ENCODE measurements at regions not wholly inside any gene's neighbourhood (a gene's known extent, or its start where the extent isn't known, plus 50 kb on each side); places are given as distances from the start of the nearest gene placed in this dataset.

DNA sequence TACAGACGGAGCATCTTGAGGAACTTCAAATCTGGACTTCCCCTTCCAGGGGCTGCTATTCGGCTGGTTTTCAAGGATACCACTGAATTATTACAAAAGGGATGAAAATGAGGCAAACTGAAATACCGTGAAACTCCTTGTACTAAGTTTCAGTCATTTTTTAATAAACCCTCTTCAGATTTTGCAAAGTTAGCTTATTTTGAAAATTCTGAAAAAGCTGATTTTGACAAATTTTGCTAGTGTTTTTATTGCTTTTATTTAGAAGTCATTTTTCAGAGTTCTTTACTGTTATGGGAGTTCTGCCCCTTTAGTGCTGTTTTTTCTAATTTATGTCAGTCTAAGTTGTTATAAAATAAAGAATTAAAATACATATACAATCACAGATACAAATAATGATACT, 390.4 kb upstream of the VRK2 start:
- Mint-ChIP-seq H3K9me3 (peaks cover 11% of the 10 kb centered on the region), H3K36me3 (ENCODE audit: low read depth) (no peaks in the 10 kb centered on the region), H3K27me3 (ENCODE audit: insufficient read depth) (no peaks in the 10 kb centered on the region), H3K4me3 (no peak overlapping the region), H3K4me1 (ENCODE audit: low read depth) (no peaks in the 10 kb centered on the region), H3K27ac (no peak overlapping the region)
- intact Hi-C loops (cut with micrococcal nuclease), result no loop called here
- DNase-seq (ENCODE audit: low spot score), result no peak

DNA sequence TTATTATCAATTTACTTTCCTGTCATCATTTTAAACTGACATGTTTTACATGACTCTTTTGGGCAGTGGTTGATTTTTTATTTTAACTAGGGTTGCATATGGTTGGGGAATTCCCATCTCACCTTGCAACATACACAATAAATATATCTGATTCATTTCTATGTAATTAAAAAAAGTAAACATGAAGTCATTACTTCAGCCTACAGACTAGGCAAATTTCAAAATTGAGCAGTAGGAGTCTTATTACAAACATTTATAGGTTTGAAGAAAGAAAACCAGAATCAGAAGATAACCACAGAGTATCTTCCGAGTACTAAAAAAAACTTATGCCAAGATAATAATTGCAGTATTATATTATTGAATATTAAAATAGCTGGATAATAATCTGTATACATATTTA, 377.0 kb upstream of the VRK2 start:
- Mint-ChIP-seq H3K9me3 (no peaks in the 10 kb centered on the region), H3K36me3 (ENCODE audit: low read depth) (no peaks in the 10 kb centered on the region), H3K4me3 (no peak overlapping the region), H3K27me3 (ENCODE audit: insufficient read depth) (no peaks in the 10 kb centered on the region), H3K27ac (no peak overlapping the region), H3K4me1 (ENCODE audit: low read depth) (no peaks in the 10 kb centered on the region)
- no peak for DNase-seq (ENCODE audit: low spot score)
- intact Hi-C loops (cut with micrococcal nuclease), result no loop called here

DNA sequence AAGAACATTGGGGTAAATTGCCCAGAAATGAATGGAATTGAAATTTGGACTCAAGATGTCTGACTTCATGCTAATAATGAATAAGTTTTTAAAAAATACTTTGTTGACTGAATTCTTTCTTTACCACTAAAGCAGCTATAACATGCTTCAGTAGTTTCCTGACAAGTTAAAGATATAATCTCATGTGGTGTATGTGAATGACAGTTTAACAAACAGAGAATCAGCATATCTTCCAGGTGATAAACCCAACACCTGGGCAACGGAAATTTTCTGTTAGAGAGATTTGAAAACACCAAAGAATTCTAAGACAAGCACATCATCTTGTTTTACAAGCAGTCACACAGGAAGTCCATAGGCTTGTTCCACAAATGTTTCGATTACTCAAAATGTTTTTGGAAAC, 372.6 kb upstream of the VRK2 start:
- no peak overlapping the region for H3K27ac Mint-ChIP-seq
- no peaks in the 10 kb centered on the region for H3K36me3 Mint-ChIP-seq (ENCODE audit: low read depth)
- no peaks in the 10 kb centered on the region for H3K9me3 Mint-ChIP-seq
- no peak for DNase-seq (ENCODE audit: low spot score)
- H3K27me3 Mint-ChIP-seq (ENCODE audit: insufficient read depth), result no peaks in the 10 kb centered on the region
- H3K4me3 Mint-ChIP-seq, result no peak overlapping the region
- intact Hi-C loops (cut with micrococcal nuclease), result no loop called here
- H3K4me1 Mint-ChIP-seq (ENCODE audit: low read depth), result no peaks in the 10 kb centered on the region

DNA sequence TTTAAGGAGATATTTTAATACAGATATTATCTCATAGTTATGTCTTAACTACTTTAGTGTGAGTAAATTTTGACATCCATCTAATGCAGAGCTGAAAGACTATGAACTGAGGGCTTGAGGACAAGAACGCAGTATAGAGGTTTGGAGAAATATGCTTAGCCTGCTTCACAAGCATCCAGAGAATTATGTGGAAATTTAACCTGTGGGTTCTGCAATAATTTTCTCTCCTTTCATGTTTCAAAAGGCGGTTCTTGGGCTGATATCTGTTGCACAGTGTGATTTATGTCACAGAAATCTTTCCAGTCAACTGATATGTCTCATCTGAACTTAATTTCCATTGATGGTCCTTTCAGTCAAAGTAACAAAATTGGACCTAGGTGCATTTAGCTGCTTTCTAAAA, 371.9 kb upstream of the VRK2 start:
- H3K4me3 Mint-ChIP-seq, result no peak overlapping the region
- intact Hi-C loops (cut with micrococcal nuclease), result no loop called here

DNA sequence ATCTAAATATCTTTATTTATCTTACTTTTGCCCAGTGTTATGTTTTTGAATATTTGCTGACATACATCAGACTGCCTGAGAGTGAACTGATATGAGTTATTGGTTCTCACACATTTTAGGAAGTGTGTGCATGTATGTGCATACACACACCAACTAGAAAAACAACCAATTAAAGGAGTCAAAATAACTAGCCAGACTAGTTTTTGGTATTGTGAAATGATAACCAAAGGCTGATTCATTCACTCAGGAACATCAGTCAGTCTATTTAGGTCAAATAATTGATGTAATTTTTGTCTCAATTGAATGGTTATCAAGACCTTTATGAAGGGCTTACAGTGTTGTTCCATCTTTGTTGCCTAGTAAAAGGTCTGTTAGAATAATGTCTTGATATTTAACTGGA, 369.3 kb upstream of the VRK2 start:
- intact Hi-C loops (cut with micrococcal nuclease), result no loop called here
- H3K4me1 Mint-ChIP-seq (ENCODE audit: low read depth), result no peaks in the 10 kb centered on the region
- H3K27me3 Mint-ChIP-seq (ENCODE audit: insufficient read depth), result no peaks in the 10 kb centered on the region
- no peak overlapping the region for H3K27ac Mint-ChIP-seq
- no peak overlapping the region for H3K4me3 Mint-ChIP-seq
- H3K36me3 Mint-ChIP-seq (ENCODE audit: low read depth), result no peaks in the 10 kb centered on the region
- no peak for DNase-seq (ENCODE audit: low spot score)
- no peaks in the 10 kb centered on the region for H3K9me3 Mint-ChIP-seq

More for the DNA sequence above, 371.9 kb upstream of the VRK2 start:
- Mint-ChIP-seq H3K36me3 (ENCODE audit: low read depth) (no peaks in the 10 kb centered on the region), H3K4me1 (ENCODE audit: low read depth) (no peaks in the 10 kb centered on the region), H3K27me3 (ENCODE audit: insufficient read depth) (no peaks in the 10 kb centered on the region), H3K9me3 (no peaks in the 10 kb centered on the region), H3K27ac (no peak overlapping the region)
- no peak for DNase-seq (ENCODE audit: low spot score)

DNA sequence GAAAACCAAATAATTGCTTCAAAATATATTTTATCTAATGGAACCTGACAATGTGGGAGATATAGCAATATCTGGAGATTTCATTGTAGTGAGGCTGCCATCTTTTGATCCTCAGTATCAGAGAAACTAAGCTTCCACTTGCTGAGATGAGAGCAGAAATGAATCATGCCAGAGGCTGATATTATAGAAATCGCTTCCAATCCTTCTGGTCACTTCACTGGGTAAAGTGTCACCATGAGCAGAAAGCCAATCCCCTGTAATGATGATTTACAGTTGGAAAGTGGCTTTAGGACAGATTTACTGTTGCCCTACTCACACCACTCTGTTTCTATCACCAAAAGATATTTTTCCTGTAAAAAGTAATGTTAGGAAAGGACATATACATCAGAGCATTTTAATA, 365.0 kb upstream of the VRK2 start:
- Mint-ChIP-seq H3K4me3 (no peak overlapping the region), H3K27me3 (ENCODE audit: insufficient read depth) (no peaks in the 10 kb centered on the region), H3K4me1 (ENCODE audit: low read depth) (no peaks in the 10 kb centered on the region), H3K9me3 (peaks cover 1% of the 10 kb centered on the region), H3K36me3 (ENCODE audit: low read depth) (no peaks in the 10 kb centered on the region), H3K27ac (no peak overlapping the region)
- intact Hi-C loops (cut with micrococcal nuclease), result no loop called here
- DNase-seq (ENCODE audit: low spot score), result no peak

DNA sequence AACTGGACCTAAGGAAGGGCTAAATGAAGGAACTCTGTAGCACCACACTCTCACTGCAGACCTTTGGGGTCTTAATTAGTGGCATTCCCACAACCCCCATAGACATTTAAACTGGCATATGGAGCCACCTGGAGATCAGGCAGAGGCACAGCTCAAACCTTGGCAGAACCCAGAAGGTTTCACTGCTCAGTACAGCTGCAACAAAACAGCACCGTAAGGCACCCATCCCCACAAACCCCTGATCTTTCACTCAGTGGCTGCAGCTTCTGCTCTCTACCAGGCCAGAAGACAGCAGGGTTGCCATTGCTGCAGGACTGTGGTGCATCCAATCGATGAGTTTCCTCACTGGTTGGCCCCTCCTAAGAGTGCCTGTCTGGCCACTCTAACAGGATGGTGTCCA, 361.6 kb upstream of the VRK2 start:
- Mint-ChIP-seq H3K27ac (no peak overlapping the region), H3K4me1 (ENCODE audit: low read depth) (no peaks in the 10 kb centered on the region), H3K9me3 (peaks cover 12% of the 10 kb centered on the region), H3K27me3 (ENCODE audit: insufficient read depth) (no peaks in the 10 kb centered on the region), H3K4me3 (no peak overlapping the region), H3K36me3 (ENCODE audit: low read depth) (no peaks in the 10 kb centered on the region)
- no peak for DNase-seq (ENCODE audit: low spot score)
- intact Hi-C loops (cut with micrococcal nuclease), result no loop called here

DNA sequence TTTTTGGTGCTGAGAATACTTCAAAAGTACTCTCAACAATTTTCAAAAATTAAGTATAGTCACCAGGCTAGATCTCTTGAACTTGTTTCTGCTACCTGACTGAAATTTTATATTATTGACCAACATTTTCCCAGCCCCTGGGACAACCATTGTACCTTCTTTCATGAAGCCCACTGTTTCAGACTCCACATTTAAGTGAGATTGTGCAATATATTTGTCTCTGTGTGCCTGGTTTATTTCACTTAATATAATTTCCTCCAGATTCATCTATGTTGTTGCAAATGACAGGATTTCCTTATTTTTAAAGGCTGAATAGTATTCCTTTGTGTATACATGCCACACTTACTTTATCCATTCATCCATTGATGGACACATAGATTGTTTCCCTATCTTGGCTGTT, 354.2 kb upstream of the VRK2 start:
- Mint-ChIP-seq H3K36me3 (ENCODE audit: low read depth) (no peaks in the 10 kb centered on the region), H3K27ac (no peak overlapping the region), H3K27me3 (ENCODE audit: insufficient read depth) (no peaks in the 10 kb centered on the region), H3K9me3 (peaks cover 8% of the 10 kb centered on the region), H3K4me1 (ENCODE audit: low read depth) (no peaks in the 10 kb centered on the region), H3K4me3 (no peak overlapping the region)
- intact Hi-C loops (cut with micrococcal nuclease), result no loop called here
- no peak for DNase-seq (ENCODE audit: low spot score)

DNA sequence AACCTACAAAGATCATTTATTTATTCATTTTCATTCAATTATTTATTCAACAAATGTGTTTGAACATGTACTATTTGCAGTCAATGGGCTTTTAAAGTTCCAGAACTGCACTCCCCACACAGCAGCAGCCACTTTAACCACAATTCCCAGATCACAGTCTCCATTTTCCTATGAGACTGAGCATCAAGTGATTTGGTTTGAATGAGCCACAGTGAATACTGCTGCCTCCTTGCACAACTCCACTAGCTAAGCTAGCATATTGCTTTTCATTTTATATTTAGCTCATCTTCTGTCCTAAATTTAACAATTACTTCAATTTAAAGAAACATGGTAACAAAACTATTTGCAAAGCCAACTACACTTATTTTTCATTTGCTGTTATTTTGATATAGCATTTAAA, 353.4 kb upstream of the VRK2 start:
- Mint-ChIP-seq H3K4me3 (no peak overlapping the region), H3K9me3 (peaks cover 8% of the 10 kb centered on the region), H3K4me1 (ENCODE audit: low read depth) (no peaks in the 10 kb centered on the region), H3K27me3 (ENCODE audit: insufficient read depth) (no peaks in the 10 kb centered on the region), H3K27ac (no peak overlapping the region), H3K36me3 (ENCODE audit: low read depth) (no peaks in the 10 kb centered on the region)
- no peak for DNase-seq (ENCODE audit: low spot score)
- intact Hi-C loops (cut with micrococcal nuclease), result no loop called here

DNA sequence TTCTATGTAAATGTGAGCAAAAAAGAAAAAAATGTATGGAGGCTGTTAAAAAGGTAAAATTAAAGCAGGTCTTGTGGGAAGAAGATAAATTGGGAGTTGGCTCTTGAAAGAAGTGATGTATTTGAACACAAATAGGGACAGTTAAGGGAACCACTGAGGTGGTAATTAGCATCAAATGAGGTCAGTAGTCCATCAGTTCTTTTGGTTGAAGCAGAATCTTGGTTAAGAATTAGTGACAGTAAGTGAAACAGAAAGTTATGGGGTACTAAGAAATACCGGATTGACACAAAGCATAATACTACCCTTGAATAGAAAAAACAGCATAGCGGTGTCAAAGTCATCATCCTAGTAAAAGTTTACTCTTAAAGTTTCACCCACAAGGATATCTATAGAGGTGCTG, 352.6 kb upstream of the VRK2 start:
- intact Hi-C loops (cut with micrococcal nuclease), result no loop called here
- Mint-ChIP-seq H3K9me3 (peaks cover 2% of the 10 kb centered on the region), H3K36me3 (ENCODE audit: low read depth) (no peaks in the 10 kb centered on the region), H3K4me3 (no peak overlapping the region), H3K27ac (no peak overlapping the region), H3K27me3 (ENCODE audit: insufficient read depth) (no peaks in the 10 kb centered on the region), H3K4me1 (ENCODE audit: low read depth) (no peaks in the 10 kb centered on the region)
- DNase-seq (ENCODE audit: low spot score), result no peak

DNA sequence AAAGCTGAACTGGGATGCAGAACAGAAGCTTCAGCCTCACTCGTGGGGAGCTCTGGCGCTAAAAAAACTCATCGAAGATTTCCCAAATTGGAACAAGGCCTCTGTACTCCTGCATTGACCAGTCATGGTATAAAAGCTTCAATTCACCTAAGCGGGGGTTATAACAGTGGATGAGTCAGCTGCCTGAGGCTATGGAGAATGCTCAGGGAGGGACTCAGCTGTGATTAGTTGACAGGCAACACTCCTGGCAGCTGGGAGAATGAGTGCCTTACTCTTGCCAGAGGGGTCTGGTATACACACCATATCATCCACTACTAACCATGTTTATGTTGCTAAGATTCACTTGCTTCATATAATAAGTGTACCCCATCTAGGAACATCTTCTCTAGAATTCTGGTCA, 350.6 kb upstream of the VRK2 start:
- Mint-ChIP-seq H3K27me3 (ENCODE audit: insufficient read depth) (no peaks in the 10 kb centered on the region), H3K36me3 (ENCODE audit: low read depth) (no peaks in the 10 kb centered on the region), H3K4me1 (ENCODE audit: low read depth) (no peaks in the 10 kb centered on the region), H3K27ac (no peak overlapping the region), H3K9me3 (no peaks in the 10 kb centered on the region), H3K4me3 (no peak overlapping the region)
- intact Hi-C loops (cut with micrococcal nuclease), result no loop called here
- no peak for DNase-seq (ENCODE audit: low spot score)

DNA sequence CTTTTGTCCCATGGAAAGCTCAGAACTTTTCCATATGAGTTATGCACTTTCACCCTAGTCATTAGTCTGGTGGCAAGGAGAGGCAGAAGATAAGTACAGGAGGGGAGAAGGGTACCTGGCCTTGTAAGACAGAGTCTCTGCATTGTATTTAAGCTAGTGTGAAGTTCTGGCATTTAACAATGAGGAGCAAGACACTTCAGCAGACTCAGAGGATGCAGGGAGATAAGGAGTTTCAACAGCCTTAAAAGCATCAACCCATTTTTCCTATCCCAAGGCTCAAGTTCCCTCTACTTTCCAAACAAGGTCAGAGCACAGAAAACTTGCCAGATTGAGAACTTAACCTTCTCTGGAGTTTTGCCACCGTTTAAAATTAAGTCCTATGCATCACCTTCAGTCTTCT, 348.2 kb upstream of the VRK2 start:
- no peak for DNase-seq (ENCODE audit: low spot score)
- H3K27me3 Mint-ChIP-seq (ENCODE audit: insufficient read depth), result no peaks in the 10 kb centered on the region
- no peak overlapping the region for H3K4me3 Mint-ChIP-seq
- no peak overlapping the region for H3K27ac Mint-ChIP-seq
- no peaks in the 10 kb centered on the region for H3K4me1 Mint-ChIP-seq (ENCODE audit: low read depth)
- H3K9me3 Mint-ChIP-seq, result no peaks in the 10 kb centered on the region
- H3K36me3 Mint-ChIP-seq (ENCODE audit: low read depth), result no peaks in the 10 kb centered on the region
- intact Hi-C loops (cut with micrococcal nuclease), result no loop called here

DNA sequence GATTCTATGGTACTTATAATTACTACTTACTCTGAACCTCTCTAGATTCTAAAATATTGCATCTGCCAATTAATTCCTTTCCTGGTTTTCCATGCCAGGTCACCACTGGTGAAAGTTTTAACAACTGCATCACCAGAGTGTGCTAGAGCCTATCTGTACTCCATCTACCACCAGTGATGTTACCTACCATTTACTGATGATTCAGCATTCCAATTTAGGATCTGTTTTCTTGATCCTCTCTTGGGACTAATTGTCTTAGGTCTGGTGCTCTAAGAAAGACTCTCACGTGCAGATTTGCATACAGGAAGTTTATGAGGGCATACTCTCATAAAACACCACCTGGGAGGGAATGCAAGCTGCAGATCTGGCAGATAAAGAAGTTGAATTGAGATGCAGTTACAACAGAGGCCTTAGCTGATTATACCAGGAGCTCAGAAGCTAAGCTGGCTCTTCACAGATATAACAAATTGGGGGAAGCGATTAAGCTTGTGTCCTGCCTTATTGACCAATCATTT, 347.6 kb upstream of the VRK2 start:
- Mint-ChIP-seq H3K27me3 (ENCODE audit: insufficient read depth) (no peaks in the 10 kb centered on the region), H3K9me3 (no peaks in the 10 kb centered on the region), H3K4me1 (ENCODE audit: low read depth) (no peaks in the 10 kb centered on the region), H3K36me3 (ENCODE audit: low read depth) (no peaks in the 10 kb centered on the region), H3K4me3 (no peak overlapping the region), H3K27ac (no peak overlapping the region)
- no peak for DNase-seq (ENCODE audit: low spot score)
- intact Hi-C loops (cut with micrococcal nuclease), result no loop called here

DNA sequence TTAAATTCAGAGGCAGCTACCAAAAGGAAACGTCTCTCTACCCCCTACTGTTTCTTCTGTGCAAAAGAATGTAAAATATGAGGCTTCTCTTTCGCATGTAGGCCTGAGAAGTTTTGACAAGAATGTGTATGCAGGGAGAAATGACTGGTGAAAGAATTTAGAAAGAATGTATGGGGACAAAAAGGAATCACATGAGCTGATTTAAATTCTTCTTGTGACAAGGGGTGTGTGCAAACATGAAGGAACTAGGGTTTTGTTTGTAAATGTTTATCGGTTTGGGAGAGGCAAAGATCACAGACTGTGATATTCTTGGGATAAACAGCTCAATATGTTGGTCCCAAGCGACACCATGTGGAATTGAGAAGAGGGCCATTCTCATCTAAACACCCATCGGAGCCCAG, 345.2 kb upstream of the VRK2 start:
- DNase-seq (ENCODE audit: low spot score), result no peak
- H3K9me3 Mint-ChIP-seq, result no peaks in the 10 kb centered on the region
- H3K27ac Mint-ChIP-seq, result no peak overlapping the region
- intact Hi-C loops (cut with micrococcal nuclease), result no loop called here
- no peaks in the 10 kb centered on the region for H3K4me1 Mint-ChIP-seq (ENCODE audit: low read depth)
- no peaks in the 10 kb centered on the region for H3K36me3 Mint-ChIP-seq (ENCODE audit: low read depth)
- no peak overlapping the region for H3K4me3 Mint-ChIP-seq
- H3K27me3 Mint-ChIP-seq (ENCODE audit: insufficient read depth), result peaks cover 2% of the 10 kb centered on the region

Data from activated T-helper 1 cell treated with anti-CD3 and anti-CD28 coated beads, Interleukin-12 subunit alpha, Interleukin-12 subunit beta, Interleukin-2, Interleukin-4 antibody, amounts not matched to agents 30 ng/mL and 10 ng/mL and 1 ng/mL, durations not matched to agents 14 hours and 24 hours and 36 hours (primary cell).